GM12878 (cell line): ENCODE measurements at regions not wholly inside any gene's neighbourhood (a gene's known extent, or its start where the extent isn't known, plus 50 kb on each side); places are given as distances from the start of the nearest gene placed in this dataset.

Experiments
- BHLHE40 ChIP-seq, 2 experiments: fragments of 450-650 bp in 1 of 2; IDR thresholded peaks; 2 replicates each; pipeline ENCODE4 v1.6.1; 2011 to 2017; ENCODE audit warnings: low read depth in 2 of 2, borderline replicate concordance in 1 of 2, improper control_type of control experiment in 1 of 2, low read length in 1 of 2, mild to moderate bottlenecking in 1 of 2
- NFYA ChIP-seq: IDR thresholded peaks from 2 replicates; pipeline ENCODE4 v1.6.1; 2011; ENCODE audit warnings: low read depth, mild to moderate bottlenecking, low read length, improper control_type of control experiment, borderline replicate concordance
- POLR2A ChIP-seq: IDR thresholded peaks from 2 replicates; pipeline ENCODE4 v1.6.1; 2011; ENCODE audit warnings: low read depth, mild to moderate bottlenecking, low read length
- POLR2AphosphoS5 ChIP-seq: IDR thresholded peaks from 2 replicates; pipeline ENCODE4 v1.6.1; 2011; ENCODE audit warnings: mild to moderate bottlenecking, low read length, inconsistent platforms
- SP1 ChIP-seq: IDR thresholded peaks from one replicate; pipeline ENCODE4 v1.6.1; 2011; ENCODE audit warnings: low read depth, low read length
- SRF ChIP-seq, 2 experiments: IDR thresholded peaks; 2 replicates each; pipeline ENCODE4 v1.6.1; 2011; ENCODE audit warnings: low read depth in 2 of 2, low read length in 2 of 2, mild to moderate bottlenecking in 1 of 2, moderate library complexity in 1 of 2
- SUPT20H ChIP-seq: IDR thresholded peaks from 2 replicates; pipeline ENCODE4 v1.6.1; 2011; ENCODE audit warnings: low read depth, mild to moderate bottlenecking, low read length, moderate library complexity, borderline replicate concordance; ENCODE audit not compliant: control insufficient read depth
- YY1 ChIP-seq: IDR thresholded peaks from 2 replicates; pipeline ENCODE4 v1.6.1; 2011; ENCODE audit warnings: low read depth, mild to moderate bottlenecking, low read length
- TF ChIP-seq, protein P1 (sequence below): IDR thresholded peaks from 2 replicates; pipeline ENCODE4 v1.6.1; 2011; ENCODE audit warnings: mild to moderate bottlenecking, low read depth, low read length, moderate library complexity; ENCODE audit not compliant: insufficient replicate concordance
- TF ChIP-seq, protein P2 (sequence below), 3 experiments: IDR thresholded peaks in 2 of 3; conservative IDR thresholded peaks in 1 of 3; 2 replicates each; pipeline ENCODE4 v1.5.1; 2011; ENCODE audit warnings: low read depth in 3 of 3, low read length in 3 of 3, mild to moderate bottlenecking in 3 of 3, control low read depth in 2 of 3, moderate library complexity in 2 of 3, inconsistent platforms in 1 of 3, mixed read lengths in 1 of 3; ENCODE audit not compliant: control insufficient read depth in 2 of 3, insufficient read depth in 1 of 3; ENCODE audit errors: extremely low read depth in 1 of 3
- TF ChIP-seq, protein P3 (sequence below): IDR thresholded peaks from 2 replicates; pipeline ENCODE4 v1.6.1; 2012; ENCODE audit warnings: low read depth, low read length, improper control_type of control experiment
- TF ChIP-seq, protein P4 (sequence below): fragments of 450-650 bp; IDR thresholded peaks from 2 replicates; pipeline ENCODE4 v1.6.1; 2016; ENCODE audit warnings: mild to moderate bottlenecking
- TF ChIP-seq, protein P5 (sequence below): fragments of 450-650 bp; IDR thresholded peaks from 2 replicates; pipeline ENCODE4 v1.6.1; 2016; ENCODE audit warnings: mild to moderate bottlenecking

DNA sequence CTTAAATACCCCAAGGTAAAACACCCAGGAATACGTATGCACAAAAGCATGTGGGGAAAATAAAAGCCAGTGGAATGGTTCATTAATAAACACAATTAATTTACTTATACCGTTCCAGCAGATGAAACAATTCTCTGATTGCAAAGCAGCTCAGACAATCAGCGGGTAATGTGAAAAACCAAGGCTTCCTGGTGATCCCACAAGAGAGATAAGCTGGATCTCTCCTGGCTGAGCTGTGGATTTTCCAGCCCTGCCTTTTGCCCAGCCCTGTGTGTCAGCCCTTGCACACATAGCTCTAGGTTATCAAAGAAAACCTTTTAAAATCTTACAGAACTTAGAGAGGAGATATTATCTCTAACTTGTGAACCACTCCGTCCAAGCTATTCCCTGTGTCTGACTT, 1010.7 kb upstream of the AUTS2 start:
- no peak for TF ChIP-seq POLR2AphosphoS5
- TF ChIP-seq, protein P1, sequence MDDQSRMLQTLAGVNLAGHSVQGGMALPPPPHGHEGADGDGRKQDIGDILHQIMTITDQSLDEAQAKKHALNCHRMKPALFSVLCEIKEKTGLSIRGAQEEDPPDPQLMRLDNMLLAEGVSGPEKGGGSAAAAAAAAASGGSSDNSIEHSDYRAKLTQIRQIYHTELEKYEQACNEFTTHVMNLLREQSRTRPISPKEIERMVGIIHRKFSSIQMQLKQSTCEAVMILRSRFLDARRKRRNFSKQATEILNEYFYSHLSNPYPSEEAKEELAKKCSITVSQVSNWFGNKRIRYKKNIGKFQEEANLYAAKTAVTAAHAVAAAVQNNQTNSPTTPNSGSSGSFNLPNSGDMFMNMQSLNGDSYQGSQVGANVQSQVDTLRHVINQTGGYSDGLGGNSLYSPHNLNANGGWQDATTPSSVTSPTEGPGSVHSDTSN = no peak
- TF ChIP-seq, protein P2, sequence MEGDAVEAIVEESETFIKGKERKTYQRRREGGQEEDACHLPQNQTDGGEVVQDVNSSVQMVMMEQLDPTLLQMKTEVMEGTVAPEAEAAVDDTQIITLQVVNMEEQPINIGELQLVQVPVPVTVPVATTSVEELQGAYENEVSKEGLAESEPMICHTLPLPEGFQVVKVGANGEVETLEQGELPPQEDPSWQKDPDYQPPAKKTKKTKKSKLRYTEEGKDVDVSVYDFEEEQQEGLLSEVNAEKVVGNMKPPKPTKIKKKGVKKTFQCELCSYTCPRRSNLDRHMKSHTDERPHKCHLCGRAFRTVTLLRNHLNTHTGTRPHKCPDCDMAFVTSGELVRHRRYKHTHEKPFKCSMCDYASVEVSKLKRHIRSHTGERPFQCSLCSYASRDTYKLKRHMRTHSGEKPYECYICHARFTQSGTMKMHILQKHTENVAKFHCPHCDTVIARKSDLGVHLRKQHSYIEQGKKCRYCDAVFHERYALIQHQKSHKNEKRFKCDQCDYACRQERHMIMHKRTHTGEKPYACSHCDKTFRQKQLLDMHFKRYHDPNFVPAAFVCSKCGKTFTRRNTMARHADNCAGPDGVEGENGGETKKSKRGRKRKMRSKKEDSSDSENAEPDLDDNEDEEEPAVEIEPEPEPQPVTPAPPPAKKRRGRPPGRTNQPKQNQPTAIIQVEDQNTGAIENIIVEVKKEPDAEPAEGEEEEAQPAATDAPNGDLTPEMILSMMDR (IDR thresholded peaks at IDR 0.05 in 2 of 3, conservative IDR thresholded peaks at IDR 0.05 in 1 of 3; ENCODE audit: control insufficient read depth in 2 of 3, extremely low read depth in 1 of 3, insufficient read depth in 1 of 3, low read depth in 3 of 3, low read length in 3 of 3) = no peak
- no peak for TF ChIP-seq POLR2A
- TF ChIP-seq, protein P3, sequence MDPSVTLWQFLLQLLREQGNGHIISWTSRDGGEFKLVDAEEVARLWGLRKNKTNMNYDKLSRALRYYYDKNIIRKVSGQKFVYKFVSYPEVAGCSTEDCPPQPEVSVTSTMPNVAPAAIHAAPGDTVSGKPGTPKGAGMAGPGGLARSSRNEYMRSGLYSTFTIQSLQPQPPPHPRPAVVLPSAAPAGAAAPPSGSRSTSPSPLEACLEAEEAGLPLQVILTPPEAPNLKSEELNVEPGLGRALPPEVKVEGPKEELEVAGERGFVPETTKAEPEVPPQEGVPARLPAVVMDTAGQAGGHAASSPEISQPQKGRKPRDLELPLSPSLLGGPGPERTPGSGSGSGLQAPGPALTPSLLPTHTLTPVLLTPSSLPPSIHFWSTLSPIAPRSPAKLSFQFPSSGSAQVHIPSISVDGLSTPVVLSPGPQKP = no peak
- TF ChIP-seq, protein P4, sequence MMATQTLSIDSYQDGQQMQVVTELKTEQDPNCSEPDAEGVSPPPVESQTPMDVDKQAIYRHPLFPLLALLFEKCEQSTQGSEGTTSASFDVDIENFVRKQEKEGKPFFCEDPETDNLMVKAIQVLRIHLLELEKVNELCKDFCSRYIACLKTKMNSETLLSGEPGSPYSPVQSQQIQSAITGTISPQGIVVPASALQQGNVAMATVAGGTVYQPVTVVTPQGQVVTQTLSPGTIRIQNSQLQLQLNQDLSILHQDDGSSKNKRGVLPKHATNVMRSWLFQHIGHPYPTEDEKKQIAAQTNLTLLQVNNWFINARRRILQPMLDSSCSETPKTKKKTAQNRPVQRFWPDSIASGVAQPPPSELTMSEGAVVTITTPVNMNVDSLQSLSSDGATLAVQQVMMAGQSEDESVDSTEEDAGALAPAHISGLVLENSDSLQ = no peak
- TF ChIP-seq, protein P5, sequence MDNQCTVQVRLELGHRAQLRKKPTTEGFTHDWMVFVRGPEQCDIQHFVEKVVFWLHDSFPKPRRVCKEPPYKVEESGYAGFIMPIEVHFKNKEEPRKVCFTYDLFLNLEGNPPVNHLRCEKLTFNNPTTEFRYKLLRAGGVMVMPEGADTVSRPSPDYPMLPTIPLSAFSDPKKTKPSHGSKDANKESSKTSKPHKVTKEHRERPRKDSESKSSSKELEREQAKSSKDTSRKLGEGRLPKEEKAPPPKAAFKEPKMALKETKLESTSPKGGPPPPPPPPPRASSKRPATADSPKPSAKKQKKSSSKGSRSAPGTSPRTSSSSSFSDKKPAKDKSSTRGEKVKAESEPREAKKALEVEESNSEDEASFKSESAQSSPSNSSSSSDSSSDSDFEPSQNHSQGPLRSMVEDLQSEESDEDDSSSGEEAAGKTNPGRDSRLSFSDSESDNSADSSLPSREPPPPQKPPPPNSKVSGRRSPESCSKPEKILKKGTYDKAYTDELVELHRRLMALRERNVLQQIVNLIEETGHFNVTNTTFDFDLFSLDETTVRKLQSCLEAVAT = no peak
- TF ChIP-seq SUPT20H = no peak
- no peak for TF ChIP-seq YY1
- TF ChIP-seq NFYA = no peak
- no peak for TF ChIP-seq BHLHE40 (IDR thresholded peaks at IDR 0.05; ENCODE audit: borderline replicate concordance in 1 of 2, low read depth in 2 of 2, low read length in 1 of 2)
- no peak for TF ChIP-seq SP1
- no peak for TF ChIP-seq SRF (IDR thresholded peaks at IDR 0.05; ENCODE audit: low read depth in 2 of 2, low read length in 2 of 2)
